IMR-90 (cell line): ENCODE measurements at regions not wholly inside any gene's neighbourhood (a gene's known extent, or its start where the extent isn't known, plus 50 kb on each side); places are given as distances from the start of the nearest gene placed in this dataset.
A peak's percentile ranks its signal among the peaks of the same experiment; 100 is the strongest.

Experiments used
- ATAC-seq: fragments of 200-7000 bp; cut with Tn5 transposase; 2 replicates; pipeline ENCODE4 v1.9.1; 2020; ENCODE audit warnings: low read depth, mild to moderate bottlenecking, moderate library complexity
- BruUV-seq: library from RNA; stranded (reverse); fragments of 400-500 nt; replicated peaks from 2 replicates; lab custom pipeline; 2021; lab: Mats Ljungman, UMichigan
- CTCF ChIA-PET: fragments of 300-600 bp; formaldehyde crosslinking; extraction: SDS; loops from one replicate; lab custom pipeline; 2021; ENCODE audit warnings: antibody characterized with exemption; lab: Yijun Ruan, JAX
- POLR2A ChIA-PET: fragments of 300-600 bp; sonication (Branson Sonifier 250); formaldehyde crosslinking; loops from one replicate; lab custom pipeline; 2022; ENCODE audit warnings: antibody characterized with exemption; ENCODE audit not compliant: unreplicated experiment; lab: Charles Lee
- DNase-seq: peaks from one replicate; pipeline ENCODE4 v3.0.0; 2013
- H2AFZ ChIP-seq: replicated peaks from 2 replicates; pipeline ENCODE3; 2013; ENCODE audit warnings: low read length, mild to moderate bottlenecking; ENCODE audit not compliant: poor library complexity
- H2AK5ac ChIP-seq: 2 replicates; pipeline ENCODE4 v1.6.1; 2013; ENCODE audit warnings: low read depth, low read length, inconsistent platforms
- H2AK9ac ChIP-seq: replicated peaks from 2 replicates; pipeline ENCODE3; 2013; ENCODE audit warnings: mild to moderate bottlenecking, low read depth, low read length, moderate library complexity; ENCODE audit not compliant: poor library complexity
- H2BK120ac ChIP-seq: 2 replicates; pipeline ENCODE4 v1.6.1; 2013; ENCODE audit warnings: low read depth, low read length, inconsistent platforms
- H2BK15ac ChIP-seq: 3 replicates; pipeline ENCODE4 v1.6.1; 2013; ENCODE audit warnings: low read depth, low read length, inconsistent platforms
- H2BK20ac ChIP-seq: 2 replicates; pipeline ENCODE4 v1.6.1; 2013; ENCODE audit warnings: low read depth, mild to moderate bottlenecking, inconsistent platforms, low read length, moderate library complexity
- H2BK5ac ChIP-seq: 2 replicates; pipeline ENCODE4 v1.6.1; 2013; ENCODE audit warnings: mild to moderate bottlenecking, low read depth, low read length, inconsistent platforms; ENCODE audit not compliant: poor library complexity, severe bottlenecking
- H3K14ac ChIP-seq: replicated peaks from 2 replicates; pipeline ENCODE4 v1.6.1; 2013; ENCODE audit warnings: low read depth, low read length, inconsistent platforms
- H3K18ac ChIP-seq: 2 replicates; pipeline ENCODE4 v1.6.1; 2013; ENCODE audit warnings: low read depth, low read length, control low read depth
- H3K23ac ChIP-seq: 2 replicates; pipeline ENCODE4 v1.6.1; 2013; ENCODE audit warnings: low read depth, low read length, inconsistent platforms
- H3K27ac ChIP-seq: 2 replicates; pipeline ENCODE4 v1.5.1; 2013; ENCODE audit warnings: mild to moderate bottlenecking, control low read depth, low read length; ENCODE audit not compliant: insufficient read depth
- H3K27me3 ChIP-seq: 2 replicates; pipeline ENCODE4 v1.6.1; 2013; ENCODE audit warnings: low read length; ENCODE audit not compliant: control insufficient read depth, insufficient read depth
- H3K36me3 ChIP-seq: 2 replicates; pipeline ENCODE4 v1.6.1; 2013; ENCODE audit warnings: low read length, mixed read lengths; ENCODE audit not compliant: control insufficient read depth, insufficient read depth
- H3K4ac ChIP-seq: 2 replicates; pipeline ENCODE4 v1.6.1; 2013; ENCODE audit warnings: low read depth, low read length, inconsistent platforms
- H3K4me1 ChIP-seq: 2 replicates; pipeline ENCODE4 v1.6.1; 2013; ENCODE audit warnings: low read length, mixed read lengths; ENCODE audit not compliant: control insufficient read depth, insufficient read depth
- H3K4me2 ChIP-seq: 2 replicates; pipeline ENCODE4 v1.6.1; 2013; ENCODE audit warnings: low read depth, mild to moderate bottlenecking, control low read depth, low read length, moderate library complexity
- H3K4me3 ChIP-seq: 2 replicates; pipeline ENCODE4 v1.5.1; 2013; ENCODE audit warnings: low read depth, mild to moderate bottlenecking, control low read depth, low read length, moderate library complexity; ENCODE audit not compliant: insufficient read depth
- H3K56ac ChIP-seq: 2 replicates; pipeline ENCODE4 v1.6.1; 2013; ENCODE audit warnings: low read length, inconsistent platforms; ENCODE audit not compliant: insufficient read depth; ENCODE audit errors: extremely low read depth
- H3K79me1 ChIP-seq, 2 experiments: 2 replicates each; pipeline ENCODE4 v1.6.1; 2013; ENCODE audit warnings: low read length in 2 of 2, inconsistent platforms in 1 of 2, low read depth in 1 of 2
- H3K9ac ChIP-seq: 2 replicates; pipeline ENCODE4 v1.6.1; 2013; ENCODE audit warnings: low read depth, low read length, control low read depth
- H3K9me1 ChIP-seq: 2 replicates; pipeline ENCODE4 v1.6.1; 2013; ENCODE audit warnings: low read length, inconsistent platforms; ENCODE audit not compliant: insufficient read depth
- H3K9me3 ChIP-seq: 2 replicates; pipeline ENCODE4 v1.6.1; 2013; ENCODE audit warnings: low read length; ENCODE audit not compliant: control insufficient read depth, insufficient read depth
- H4K20me1 ChIP-seq: 2 replicates; pipeline ENCODE4 v1.6.1; 2013; ENCODE audit warnings: low read length, inconsistent platforms; ENCODE audit not compliant: insufficient read depth
- H4K5ac ChIP-seq: 2 replicates; pipeline ENCODE4 v1.6.1; 2013; ENCODE audit warnings: mild to moderate bottlenecking, low read depth, low read length, control low read depth
- H4K8ac ChIP-seq, 2 experiments: 2 replicates each; pipeline ENCODE4 v1.6.1; 2013; ENCODE audit warnings: low read depth in 2 of 2, low read length in 2 of 2, control low read depth in 1 of 2, inconsistent platforms in 1 of 2
- H4K91ac ChIP-seq: 2 replicates; pipeline ENCODE4 v1.6.1; 2013; ENCODE audit warnings: low read depth, low read length, inconsistent platforms; ENCODE audit not compliant: insufficient read depth
- CHD1 ChIP-seq: IDR thresholded peaks from 2 replicates; pipeline ENCODE4 v1.6.1; 2012; ENCODE audit warnings: low read depth, low read length, improper control_type of control experiment
- MAFK ChIP-seq: IDR thresholded peaks from 2 replicates; pipeline ENCODE4 v1.6.1; 2012; ENCODE audit warnings: low read depth, low read length, improper control_type of control experiment
- MXI1 ChIP-seq: IDR thresholded peaks from 2 replicates; pipeline ENCODE4 v1.6.1; 2012; ENCODE audit warnings: low read depth, mild to moderate bottlenecking, low read length, moderate library complexity, borderline replicate concordance
- NFE2L2 ChIP-seq: fragments of 150-350 bp; IDR thresholded peaks from 2 replicates; pipeline ENCODE4 v1.6.1; 2016; ENCODE audit warnings: low read depth, mild to moderate bottlenecking, low read length
- WGBS, 2 experiments: methylation state at CpG; one replicate each; pipeline versions ENCODE4 v1.1.5 to v1.1.7; 2013; ENCODE audit warnings: missing lambda C conversion rate in 2 of 2; ENCODE audit not compliant: insufficient read length in 1 of 2; ENCODE audit errors: extremely low coverage in 2 of 2; 5-methylcytosine and 5-hydroxymethylcytosine counted together
- dilution Hi-C: fragments of 300-500 bp; cut with HindIII; formaldehyde crosslinking; loops from one replicate; pipeline ENCODE4 v1.14.3; 2018; ENCODE audit warnings: low sequenced_read_pairs; ENCODE audit not compliant: unreplicated experiment
- in situ Hi-C: fragments of 300-500 bp; cut with MboI; formaldehyde crosslinking; loops from 3 replicates; pipeline ENCODE4 v1.14.3; 2019; ENCODE audit warnings: low sequenced_read_pairs, inconsistent platforms, mixed read lengths
- intact Hi-C: fragments of 100-400 bp; cut with micrococcal nuclease; formaldehyde crosslinking; loops from 2 replicates; pipeline ENCODE4 v1.10.0; 2022

DNA sequence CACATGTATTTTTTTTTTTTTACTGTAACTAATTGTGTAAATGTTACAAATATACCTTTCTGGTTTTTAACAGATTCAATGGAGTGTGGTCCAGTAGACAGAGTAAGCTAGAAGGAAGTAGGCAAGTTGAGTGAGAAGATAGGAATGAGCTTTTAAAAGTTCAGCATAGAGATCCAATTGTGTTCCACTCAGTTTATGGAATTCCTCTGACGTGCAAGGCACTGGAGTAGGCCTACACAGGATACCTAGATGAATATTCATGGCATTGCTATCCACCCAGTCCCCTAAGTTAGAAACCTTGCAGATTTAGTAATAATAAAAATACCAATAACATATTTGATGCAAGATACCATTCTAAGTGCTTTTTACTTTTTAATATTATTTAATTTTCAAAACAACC is 225.6 kb upstream of the ARID2 start:
- Histone ChIP-seq H3K36me3 (no peaks in the 10 kb centered on the region), H4K5ac (no peak overlapping the region), H3K79me1 (no peaks in the 10 kb centered on the region), H3K4me1 (no peaks in the 10 kb centered on the region), H3K56ac (no peak overlapping the region), H3K9me1 (no peaks in the 10 kb centered on the region), H2AFZ (no peak overlapping the region), H2BK20ac (no peak overlapping the region), H3K27me3 (peaks cover 5% of the 10 kb centered on the region), H2AK5ac (no peak overlapping the region), H3K9me3 (no peaks in the 10 kb centered on the region), H4K8ac (no peak overlapping the region), H3K9ac (no peak overlapping the region), H3K4me2 (no peak overlapping the region), H3K27ac (no peak overlapping the region), H4K20me1 (no peaks in the 10 kb centered on the region), H4K91ac (no peak overlapping the region), H2BK5ac (no peak overlapping the region), H3K18ac (no peak overlapping the region), H3K23ac (no peak overlapping the region), H3K14ac (no peak overlapping the region), H2AK9ac (no peak overlapping the region), H3K4ac (no peak overlapping the region), H2BK15ac (no peak overlapping the region), H3K4me3 (no peak overlapping the region), H2BK120ac (no peak overlapping the region)
- DNase-seq (peak; percentile 39), ATAC-seq (no peak)
- dilution Hi-C loops = no loop called here
- no TSS peak for BruUV-seq
- no CpG with 5 or more reads among the region's 1 CpG for WGBS, 2 experiments
- ChIA-PET CTCF (interaction anchor here (0.7 kb wide), 1 partner anchor 188 kb away, joined by 4 read pairs; no protein-coding TSS in a partner anchor), POLR2A (no interaction called here)
- intact Hi-C loops = no loop called here
- in situ Hi-C loops = no loop called here
- TF ChIP-seq MXI1 = no peak
- TF ChIP-seq CHD1 = no peak
- no peak for TF ChIP-seq MAFK
- no peak for TF ChIP-seq NFE2L2
